GM18873 (cell line): ENCODE measurements at regions not wholly inside any gene's neighbourhood (a gene's known extent, or its start where the extent isn't known, plus 50 kb on each side); places are given as distances from the start of the nearest gene placed in this dataset.

Experiments used
- ATAC-seq: cut with Tn5 transposase; IDR thresholded peaks from one replicate; pipeline ENCODE4 v1.9.1; 2021; ENCODE audit warnings: mild to moderate bottlenecking, moderate library complexity, moderate number of reproducible peaks; ENCODE audit not compliant: unreplicated experiment, low FRiP score

GRCh38 chrX:122445466-122445865 lies 738.6 kb upstream of the GRIA3 start:
- ATAC-seq: no peak

DNA sequence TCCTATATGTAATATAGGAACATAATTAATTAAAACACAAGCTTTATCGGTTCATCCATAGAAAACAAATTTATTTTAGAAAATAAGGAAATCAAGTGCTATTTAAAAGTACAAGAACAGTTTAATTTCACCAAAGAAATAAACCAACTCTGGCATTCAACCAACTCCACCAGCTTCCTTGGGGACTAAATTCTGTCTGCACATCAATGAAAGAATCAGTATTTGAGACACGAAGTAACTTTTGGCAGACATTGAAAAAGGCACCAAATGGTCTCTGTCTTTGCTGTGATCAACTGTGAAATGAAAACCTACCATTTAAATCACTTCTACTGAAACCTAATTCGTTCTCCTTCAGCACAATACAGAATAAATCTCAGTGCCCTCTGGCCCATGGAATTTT lies 719.7 kb upstream of the GRIA3 start:
- ATAC-seq: no peak

DNA sequence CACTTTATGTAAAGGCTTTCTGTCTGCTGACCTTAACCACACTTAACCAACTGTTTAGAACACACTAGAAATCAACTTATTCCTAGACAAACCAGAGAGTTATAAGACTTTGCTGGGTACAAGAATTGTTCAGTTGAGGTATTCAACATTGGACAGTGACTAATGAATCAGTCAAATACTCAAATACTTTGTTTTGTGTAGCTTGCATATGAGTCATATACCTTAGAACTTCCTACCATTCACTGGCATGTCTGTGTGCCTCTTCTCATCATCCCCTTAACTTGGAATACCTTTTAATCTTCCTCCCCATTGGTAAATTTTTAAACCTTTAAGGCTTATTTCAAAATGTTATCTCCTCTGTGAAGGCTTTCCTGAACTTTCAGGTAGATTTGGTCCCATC lies 708.8 kb upstream of the GRIA3 start:
- no peak for ATAC-seq

- no peak for ATAC-seq
Observed at GRCh38 chrX:122500556-122500955, 683.5 kb upstream of the GRIA3 start.

DNA sequence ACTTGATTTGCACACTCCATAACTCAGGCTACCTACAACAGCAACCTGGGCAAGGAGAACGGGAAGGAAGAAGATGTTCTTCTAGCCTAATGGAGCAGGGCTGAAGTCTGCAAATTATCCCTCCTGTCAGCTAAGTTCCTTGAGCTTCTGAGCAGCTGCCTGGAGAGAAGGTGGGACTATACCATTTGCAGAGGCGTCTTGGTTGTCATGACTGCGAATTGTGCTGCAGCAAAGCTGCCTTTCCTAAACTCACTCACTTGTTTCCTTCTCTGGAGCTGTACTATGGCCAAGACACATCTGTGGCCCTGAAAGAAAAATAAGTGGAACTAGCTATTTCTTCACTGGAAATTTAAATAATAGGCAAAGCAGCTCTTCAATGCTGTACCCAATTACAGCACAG lies 682.4 kb upstream of the GRIA3 start:
- no peak for ATAC-seq

DNA sequence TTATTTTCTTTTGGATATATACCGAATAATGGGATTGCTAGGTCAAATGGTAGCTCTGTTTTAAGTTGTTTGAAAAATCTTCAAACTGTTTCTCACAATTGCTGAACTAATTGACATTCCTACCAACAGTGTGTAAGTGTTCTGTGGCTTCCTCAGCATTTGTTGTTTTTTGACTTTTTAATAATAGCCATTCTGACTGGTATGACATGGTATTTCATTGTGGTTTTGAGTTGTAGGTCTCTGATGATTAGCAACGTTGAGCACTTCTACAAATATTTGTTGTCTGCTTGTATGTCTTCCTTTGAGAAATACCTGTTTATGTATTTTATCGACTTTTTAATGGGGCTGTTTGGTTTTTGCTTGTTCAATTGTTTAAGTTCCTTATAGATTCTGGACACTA lies 680.1 kb upstream of the GRIA3 start:
- ATAC-seq: no peak

GRCh38 chrX:122512561-122513072 lies 671.5 kb upstream of the GRIA3 start:
- ATAC-seq: no peak

- no peak for ATAC-seq
Observed at GRCh38 chrX:122517786-122518185, 666.3 kb upstream of the GRIA3 start.

GRCh38 chrX:122545778-122546177 lies 638.3 kb upstream of the GRIA3 start:
- ATAC-seq: no peak

GRCh38 chrX:122546269-122546668 lies 637.8 kb upstream of the GRIA3 start:
- ATAC-seq: no peak

DNA sequence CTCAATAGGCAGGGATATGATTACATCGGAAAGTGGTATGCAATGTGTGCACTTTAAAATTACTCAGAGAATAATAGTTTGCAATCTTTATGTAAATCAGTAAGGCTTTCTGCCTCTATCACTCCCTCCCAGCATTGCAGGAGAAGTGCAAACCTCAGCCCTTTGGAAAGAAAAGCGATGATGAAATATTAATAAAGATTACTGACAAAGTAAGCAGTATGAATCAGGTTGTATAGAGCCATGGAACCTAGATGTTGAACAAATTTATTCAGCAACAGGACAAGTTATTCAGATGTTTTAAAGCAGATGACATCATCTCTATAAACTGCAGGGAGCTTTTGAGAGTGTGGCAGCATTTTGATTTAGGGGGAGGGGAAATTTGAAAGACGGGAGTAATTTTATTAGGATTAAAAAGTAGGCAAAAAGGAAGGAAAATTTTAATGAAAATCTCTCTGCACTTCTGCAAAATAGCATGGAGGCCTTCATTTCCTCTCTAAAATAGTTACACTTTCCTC lies 631.7 kb upstream of the GRIA3 start:
- no peak for ATAC-seq

DNA sequence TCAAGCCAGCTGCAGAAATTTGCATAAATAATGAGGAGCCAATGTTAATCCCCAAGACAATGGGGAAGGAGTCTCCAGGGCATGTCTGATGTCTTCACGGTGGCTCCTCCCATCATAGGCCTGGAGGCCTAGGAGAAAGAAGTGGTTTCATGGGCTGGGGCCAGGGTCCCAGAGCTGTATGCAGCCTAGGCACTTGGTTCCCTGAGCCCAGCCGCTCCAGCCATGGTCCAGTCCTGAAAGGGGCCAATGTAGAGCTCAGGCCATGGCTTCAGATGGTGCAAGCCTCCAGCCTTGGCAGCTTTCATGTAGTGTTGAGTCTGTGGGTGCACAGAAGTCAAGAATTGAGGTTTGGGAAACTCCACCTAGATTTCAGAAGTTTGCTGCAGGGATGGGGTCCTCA lies 628.2 kb upstream of the GRIA3 start:
- ATAC-seq: no peak

- no peak for ATAC-seq
Observed at GRCh38 chrX:122565952-122566351, 618.1 kb upstream of the GRIA3 start.

DNA sequence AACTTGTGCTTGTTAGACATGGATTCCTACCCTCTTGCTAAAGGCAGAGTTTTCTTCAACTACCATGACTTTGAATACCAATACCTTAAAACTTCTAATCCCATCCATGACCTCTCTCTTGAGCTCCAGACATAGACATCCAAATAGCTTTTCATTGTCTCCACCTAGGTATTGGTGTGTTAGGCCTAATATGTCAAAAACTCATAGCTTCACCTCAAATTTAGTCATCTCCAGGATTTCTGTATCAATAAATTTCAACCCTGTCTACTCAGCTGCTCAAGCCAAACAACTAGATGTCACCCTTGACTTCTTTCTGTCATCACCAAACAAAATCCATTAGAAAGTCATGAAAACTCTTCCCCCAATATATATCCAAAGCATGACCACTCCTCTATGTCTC lies 617.7 kb upstream of the GRIA3 start:
- ATAC-seq: no peak

- ATAC-seq: no peak
Observed at GRCh38 chrX:122567911-122568310, 616.2 kb upstream of the GRIA3 start.

GRCh38 chrX:122572461-122572860 lies 611.6 kb upstream of the GRIA3 start:
- ATAC-seq: no peak

GRCh38 chrX:122579036-122579435 lies 605.0 kb upstream of the GRIA3 start:
- ATAC-seq: no peak

DNA sequence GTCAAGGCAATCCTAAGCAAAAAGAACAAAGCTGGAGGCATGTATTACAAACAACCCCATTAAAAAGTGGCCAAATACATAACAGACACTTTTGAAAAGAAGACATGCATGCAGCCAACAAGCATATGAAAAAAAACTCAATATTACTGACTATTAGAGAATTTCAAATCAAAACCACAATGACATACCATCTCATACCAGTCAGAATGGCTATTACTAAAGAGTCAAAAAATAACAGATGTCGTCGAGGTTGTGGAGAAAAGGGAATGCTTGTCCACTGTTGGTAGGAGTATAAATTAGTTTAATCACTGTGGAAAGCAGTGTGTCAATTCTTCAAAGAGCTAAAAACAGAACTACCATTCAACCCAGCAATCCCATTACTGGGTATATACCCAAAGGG lies 604.6 kb upstream of the GRIA3 start:
- no peak for ATAC-seq

DNA sequence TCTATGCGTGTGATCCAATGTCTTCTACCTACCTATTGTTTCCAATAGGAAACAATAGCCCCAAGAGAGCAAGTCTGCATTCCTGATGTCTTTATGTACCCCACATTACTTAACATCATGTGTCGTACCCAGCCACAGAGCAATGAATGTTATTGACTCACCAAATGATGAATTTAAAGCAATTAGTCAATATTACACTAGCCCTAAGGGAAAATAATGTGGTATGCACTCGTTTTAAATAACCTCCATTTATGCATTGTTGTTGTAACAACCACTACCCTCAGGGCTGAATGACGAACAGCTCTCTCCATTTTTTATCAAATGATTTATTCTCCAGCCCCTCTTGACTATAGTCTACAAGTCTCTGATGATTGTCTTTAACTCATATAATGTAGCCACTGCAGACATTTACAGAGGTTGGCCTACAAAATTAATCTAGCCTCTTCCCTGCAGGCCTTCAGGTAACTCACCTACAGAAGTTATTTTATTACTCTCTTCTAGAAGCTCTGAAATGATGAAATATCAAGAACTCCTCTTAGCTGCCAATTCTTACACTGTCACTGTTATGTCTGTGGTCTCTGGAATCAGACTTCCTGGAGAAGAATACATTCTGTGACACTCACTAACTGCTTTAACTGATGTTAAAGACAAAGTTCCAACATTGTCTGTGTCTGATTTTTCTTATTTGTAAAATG lies 601.7 kb upstream of the GRIA3 start:
- no peak for ATAC-seq

- ATAC-seq: no peak
Observed at GRCh38 chrX:122582975-122583305, 601.1 kb upstream of the GRIA3 start.

- ATAC-seq: no peak
Observed at GRCh38 chrX:122583551-122583950, 600.5 kb upstream of the GRIA3 start.

- no peak for ATAC-seq
Observed at GRCh38 chrX:122584981-122585380, 599.1 kb upstream of the GRIA3 start.

GRCh38 chrX:122586831-122587230 lies 597.2 kb upstream of the GRIA3 start:
- ATAC-seq: no peak
